ENCODE measurements at regions not wholly inside any gene's neighbourhood (a gene's known extent, or its start where the extent isn't known, plus 50 kb on each side); places are given as distances from the start of the nearest gene placed in this dataset.
"Not testable (repeated sequence)": the region's sequence is repeated elsewhere in the genome, so short reads cannot be mapped to it uniquely, and the experiment has no call there.

- intact Hi-C loops (cut with DNase I, micrococcal nuclease): no loop called here
- ATAC-seq (no peak), DNase-seq (no peak)
These were observed 96.0 kb upstream of the IGFBP7 start for GRCh38 chr4:57206172-57206571.

- DNase-seq (no peak), ATAC-seq (no peak)
- intact Hi-C loops (cut with DNase I, micrococcal nuclease): no loop called here
These were observed 95.4 kb upstream of the IGFBP7 start for GRCh38 chr4:57205580-57205979.

GRCh38 chr4:57200799-57201327, 90.7 kb upstream of the IGFBP7 start:
- no peak for ATAC-seq
- intact Hi-C loops (cut with DNase I, micrococcal nuclease): no loop called here
- DNase-seq: no peak

- intact Hi-C loops (cut with DNase I, micrococcal nuclease): no loop called here
- DNase-seq: no peak
- no peak for ATAC-seq
These were observed 89.1 kb upstream of the IGFBP7 start for GRCh38 chr4:57199267-57199666.

- DNase-seq (no peak), ATAC-seq (no peak)
- intact Hi-C loops (cut with DNase I, micrococcal nuclease): no loop called here
These were observed 85.4 kb upstream of the IGFBP7 start for GRCh38 chr4:57195622-57196021.

GRCh38 chr4:57194068-57194611, 84.0 kb upstream of the IGFBP7 start:
- no peak for DNase-seq
- no peak for ATAC-seq
- intact Hi-C loops (cut with DNase I, micrococcal nuclease): no loop called here

GRCh38 chr4:57193209-57193810, 83.1 kb upstream of the IGFBP7 start:
- ATAC-seq (no peak), DNase-seq (no peak)
- intact Hi-C loops (cut with DNase I, micrococcal nuclease): no loop called here

- DNase-seq: peak; percentile 35 to 47
- ATAC-seq: peak; percentile 79
- intact Hi-C loops (cut with DNase I, micrococcal nuclease): no loop called here
These were observed 81.4 kb upstream of the IGFBP7 start for GRCh38 chr4:57191523-57192034.

- DNase-seq (peak in 1 of 2 donors; percentile 11), ATAC-seq (peak; percentile 54)
- intact Hi-C loops (cut with DNase I, micrococcal nuclease): no loop called here
These were observed 80.7 kb upstream of the IGFBP7 start for GRCh38 chr4:57190601-57191481.

GRCh38 chr4:57187246-57187645, 77.1 kb upstream of the IGFBP7 start:
- DNase-seq: no peak
- intact Hi-C loops (cut with DNase I, micrococcal nuclease): no loop called here
- no peak for ATAC-seq

GRCh38 chr4:57184378-57185029, 74.3 kb upstream of the IGFBP7 start:
- ATAC-seq (no peak), DNase-seq (no peak)
- intact Hi-C loops (cut with DNase I, micrococcal nuclease): no loop called here

GRCh38 chr4:57182132-57182874, 72.1 kb upstream of the IGFBP7 start:
- no peak for DNase-seq
- no peak for ATAC-seq
- intact Hi-C loops (cut with DNase I, micrococcal nuclease): no loop called here

GRCh38 chr4:57173136-57173535, 63.0 kb upstream of the IGFBP7 start:
- DNase-seq; ATAC-seq; intact Hi-C loops (cut with DNase I, micrococcal nuclease): not testable (repeated sequence)

- intact Hi-C loops (cut with DNase I, micrococcal nuclease): no loop called here
- ATAC-seq (no peak), DNase-seq (no peak)
These were observed 61.9 kb upstream of the IGFBP7 start for GRCh38 chr4:57172065-57172464.

- no peak for DNase-seq
- intact Hi-C loops (cut with DNase I, micrococcal nuclease): no loop called here
- no peak for ATAC-seq
These were observed 58.8 kb upstream of the IGFBP7 start for GRCh38 chr4:57168982-57169381.

- intact Hi-C loops (cut with DNase I, micrococcal nuclease): no loop called here
- DNase-seq (peak; percentile 54 to 80), ATAC-seq (peak; percentile 99)
These were observed 53.6 kb upstream of the IGFBP7 start for GRCh38 chr4:57163530-57164459.

GRCh38 chr4:57162499-57163019, 52.4 kb upstream of the IGFBP7 start:
- no peak for DNase-seq
- ATAC-seq: no peak
- intact Hi-C loops (cut with DNase I, micrococcal nuclease): no loop called here

Measured in left colon (tissue), 2 donors.